ENCODE measurements at regions not wholly inside any gene's neighbourhood (a gene's known extent, or its start where the extent isn't known, plus 50 kb on each side); places are given as distances from the start of the nearest gene placed in this dataset.

GRCh38 chr6:93784794-93785693 lies 365.7 kb upstream of the EPHA7 start:
- TF ChIP-seq EZH2 (IDR thresholded peaks at IDR 0.05; ENCODE audit: low read length, missing control alignments) (no peak), CTCF (conservative IDR thresholded peaks at IDR 0.05 in 1 of 2, IDR thresholded peaks at IDR 0.05 in 1 of 2; ENCODE audit: low read depth in 1 of 2, low read length in 2 of 2) (no peak)
